ENCODE measurements at regions not wholly inside any gene's neighbourhood (a gene's known extent, or its start where the extent isn't known, plus 50 kb on each side); places are given as distances from the start of the nearest gene placed in this dataset.
"Not testable (repeated sequence)": the region's sequence is repeated elsewhere in the genome, so short reads cannot be mapped to it uniquely, and the experiment has no call there.

- DNase-seq (ENCODE audit: low spot score), result no peak
These were observed 154.6 kb downstream of the ADSS2 start for GRCh38 chr1:244297087-244297486.

- no peak for DNase-seq (ENCODE audit: low spot score)
These were observed 154.1 kb downstream of the ADSS2 start for GRCh38 chr1:244297616-244298015.

GRCh38 chr1:244300029-244300375 lies 151.7 kb downstream of the ADSS2 start:
- DNase-seq (ENCODE audit: low spot score), result not testable (repeated sequence)

- no peak for DNase-seq (ENCODE audit: low spot score)
These were observed 150.0 kb downstream of the ADSS2 start for GRCh38 chr1:244301595-244302130.

GRCh38 chr1:244302876-244303609 lies 148.7 kb downstream of the ADSS2 start:
- DNase-seq (ENCODE audit: low spot score), result no peak

GRCh38 chr1:244303610-244303969 lies 148.1 kb downstream of the ADSS2 start:
- DNase-seq (ENCODE audit: low spot score), result no peak

GRCh38 chr1:244304156-244304555 lies 147.6 kb downstream of the ADSS2 start:
- DNase-seq (ENCODE audit: low spot score), result no peak

- DNase-seq (ENCODE audit: low spot score), result no peak
These were observed 147.1 kb downstream of the ADSS2 start for GRCh38 chr1:244304656-244305055.

GRCh38 chr1:244305776-244306341 lies 145.8 kb downstream of the ADSS2 start:
- DNase-seq (ENCODE audit: low spot score), result no peak

GRCh38 chr1:244306544-244306943 lies 145.2 kb downstream of the ADSS2 start:
- no peak for DNase-seq (ENCODE audit: low spot score)

GRCh38 chr1:244309191-244309590 lies 142.5 kb downstream of the ADSS2 start:
- DNase-seq (ENCODE audit: low spot score), result not testable (repeated sequence)

- no peak for DNase-seq (ENCODE audit: low spot score)
These were observed 139.8 kb downstream of the ADSS2 start for GRCh38 chr1:244311784-244312532.

GRCh38 chr1:244313346-244313745 lies 138.4 kb downstream of the ADSS2 start:
- DNase-seq (ENCODE audit: low spot score), result no peak

GRCh38 chr1:244314921-244315559 lies 136.7 kb downstream of the ADSS2 start:
- no peak for DNase-seq (ENCODE audit: low spot score)

GRCh38 chr1:244315996-244316395 lies 135.7 kb downstream of the ADSS2 start:
- no peak for DNase-seq (ENCODE audit: low spot score)

GRCh38 chr1:244316407-244316806 lies 135.3 kb downstream of the ADSS2 start:
- no peak for DNase-seq (ENCODE audit: low spot score)

GRCh38 chr1:244316986-244317655 lies 134.6 kb downstream of the ADSS2 start:
- no peak for DNase-seq (ENCODE audit: low spot score)

GRCh38 chr1:244318078-244318477 lies 133.6 kb downstream of the ADSS2 start:
- DNase-seq (ENCODE audit: low spot score), result no peak

GRCh38 chr1:244318512-244318911 lies 133.2 kb downstream of the ADSS2 start:
- no peak for DNase-seq (ENCODE audit: low spot score)

- DNase-seq (ENCODE audit: low spot score), result no peak
These were observed 132.2 kb downstream of the ADSS2 start for GRCh38 chr1:244319283-244320132.

- no peak for DNase-seq (ENCODE audit: low spot score)
These were observed 129.5 kb downstream of the ADSS2 start for GRCh38 chr1:244322181-244322580.
